H1 (cell line): ENCODE measurements at regions not wholly inside any gene's neighbourhood (a gene's known extent, or its start where the extent isn't known, plus 50 kb on each side); places are given as distances from the start of the nearest gene placed in this dataset.

Experiments used
- CTCF ChIA-PET: fragments of 300-600 bp; sonication (Branson Sonifier 250); formaldehyde crosslinking; loops from one replicate; lab custom pipeline; 2021; ENCODE audit not compliant: partially characterized antibody; lab: Charles Lee
- POLR2A ChIA-PET: fragments of 300-600 bp; sonication (Branson Sonifier 250); formaldehyde crosslinking; loops from one replicate; lab custom pipeline; 2021; ENCODE audit warnings: inconsistent platforms; ENCODE audit not compliant: partially characterized antibody; lab: Charles Lee
- DNase-seq, 2 experiments: peaks; one replicate each; pipeline versions ENCODE4 v3.0.0 to v3.0.0-alpha.2; 2010 to 2022; ENCODE audit warnings: low spot score in 2 of 2, low read depth in 1 of 2, mixed read lengths in 1 of 2
- FAIRE-seq: peaks from 2 replicates; lab custom pipeline; 2011; peaks lifted over from hg19 to GRCh38; lab: Jason Lieb, UNC
- H2AFZ ChIP-seq: 2 replicates; pipeline ENCODE4 v1.8.1; 2012; ENCODE audit warnings: low read length, inconsistent platforms
- H2AK5ac ChIP-seq: 2 replicates; pipeline ENCODE4 v1.6.1; 2013; ENCODE audit warnings: low read depth, low read length
- H2BK120ac ChIP-seq: replicated peaks from 2 replicates; pipeline ENCODE3; 2013; ENCODE audit warnings: low read depth, low read length, inconsistent platforms
- H2BK12ac ChIP-seq: 2 replicates; pipeline ENCODE4 v1.6.1; 2013; ENCODE audit warnings: low read depth, low read length
- H2BK15ac ChIP-seq: 2 replicates; pipeline ENCODE4 v1.6.1; 2013; ENCODE audit warnings: low read length
- H2BK20ac ChIP-seq: 2 replicates; pipeline ENCODE4 v1.6.1; 2013; ENCODE audit warnings: low read length
- H2BK5ac ChIP-seq: 2 replicates; pipeline ENCODE4 v1.6.1; 2013; ENCODE audit warnings: low read depth, low read length
- H3K14ac ChIP-seq: 2 replicates; pipeline ENCODE4 v1.6.1; 2013; ENCODE audit warnings: inconsistent platforms; ENCODE audit not compliant: insufficient read length
- H3K18ac ChIP-seq: 2 replicates; pipeline ENCODE4 v1.6.1; 2013; ENCODE audit warnings: low read length; ENCODE audit errors: extremely low read depth
- H3K23ac ChIP-seq: 2 replicates; pipeline ENCODE4 v1.6.1; 2013; ENCODE audit warnings: inconsistent platforms; ENCODE audit not compliant: insufficient read length
- H3K23me2 ChIP-seq: 2 replicates; pipeline ENCODE4 v1.6.1; 2013; ENCODE audit warnings: low read depth, low read length
- H3K27ac ChIP-seq: 2 replicates; pipeline ENCODE4 v1.6.1; 2011; ENCODE audit warnings: low read depth, low read length, inconsistent platforms
- H3K27me3 ChIP-seq, 4 experiments: replicated peaks in 1 of 4; 1 replicate in 1 of 4; 2 replicates in 3 of 4; pipeline versions ENCODE4 v1.6.1 to v1.8.1; 2011 to 2013; ENCODE audit warnings: low read length in 3 of 4, mild to moderate bottlenecking in 3 of 4, inconsistent platforms in 2 of 4, mixed read lengths in 2 of 4, moderate library complexity in 1 of 4; ENCODE audit not compliant: control insufficient read depth in 3 of 4, insufficient read depth in 3 of 4; ENCODE audit errors: extremely low read depth in 1 of 4
- H3K36me3 ChIP-seq, 4 experiments: 2 replicates each; pipeline versions ENCODE4 v1.6.1 to v1.8.1; 2011 to 2013; ENCODE audit warnings: mild to moderate bottlenecking in 4 of 4, low read length in 3 of 4, moderate library complexity in 2 of 4, control low read depth in 1 of 4, inconsistent platforms in 1 of 4; ENCODE audit not compliant: insufficient read depth in 4 of 4, control insufficient read depth in 2 of 4
- H3K4ac ChIP-seq: replicated peaks from 2 replicates; pipeline ENCODE3; 2013; ENCODE audit warnings: low read length, low read depth, mixed read lengths, inconsistent platforms; ENCODE audit not compliant: insufficient read length
- H3K4me1 ChIP-seq, 4 experiments: replicated peaks in 1 of 4; 1 replicate in 1 of 4; 2 replicates in 3 of 4; pipeline versions ENCODE4 v1.6.1 to v1.8.1; 2011 to 2013; ENCODE audit warnings: low read length in 3 of 4, inconsistent platforms in 2 of 4, mixed read lengths in 1 of 4; ENCODE audit not compliant: insufficient read depth in 4 of 4, control insufficient read depth in 3 of 4
- H3K4me2 ChIP-seq, 2 experiments: 2 replicates each; pipeline versions ENCODE4 v1.6.1 to v1.8.1; 2011 to 2013; ENCODE audit warnings: low read depth in 2 of 2, low read length in 2 of 2, control low read depth in 1 of 2, inconsistent platforms in 1 of 2, mild to moderate bottlenecking in 1 of 2; ENCODE audit not compliant: insufficient read depth in 1 of 2
- H3K4me3 ChIP-seq, 4 experiments: fragments of 200-600, 300-600 bp in 1 of 4; sonication (generic), shearing (Covaris generic), sonication (Bioruptor Twin) in 1 of 4; 2 replicates each; pipeline versions ENCODE4 v1.5.1 to v1.8.1; 2011 to 2016; ENCODE audit warnings: low read length in 4 of 4, low read depth in 3 of 4, control low read depth in 2 of 4, inconsistent platforms in 2 of 4, mild to moderate bottlenecking in 2 of 4, mixed read lengths in 1 of 4, moderate library complexity in 1 of 4; ENCODE audit not compliant: insufficient read depth in 2 of 4; ENCODE audit errors: extremely low read depth in 1 of 4
- H3K56ac ChIP-seq: replicated peaks from 2 replicates; pipeline ENCODE3; 2013; ENCODE audit warnings: low read depth, mild to moderate bottlenecking, mixed read lengths, low read length, inconsistent platforms; ENCODE audit not compliant: insufficient read length
- H3K79me1 ChIP-seq: 2 replicates; pipeline ENCODE4 v1.6.1; 2013; ENCODE audit warnings: low read depth, low read length, control low read depth
- H3K79me2 ChIP-seq, 2 experiments: 2 replicates each; pipeline versions ENCODE4 v1.6.1 to v1.8.1; 2012 to 2013; ENCODE audit warnings: low read length in 2 of 2, mild to moderate bottlenecking in 2 of 2, inconsistent platforms in 1 of 2; ENCODE audit not compliant: insufficient read depth in 2 of 2, control insufficient read depth in 1 of 2
- H3K9ac ChIP-seq, 4 experiments: replicated peaks in 1 of 4; 1 replicate in 1 of 4; 2 replicates in 3 of 4; pipeline versions ENCODE4 v1.6.1 to v1.8.1; 2011 to 2013; ENCODE audit warnings: low read depth in 3 of 4, low read length in 3 of 4, control low read depth in 2 of 4, mild to moderate bottlenecking in 2 of 4, moderate library complexity in 2 of 4, inconsistent platforms in 1 of 4; ENCODE audit errors: extremely low read depth in 1 of 4
- H3K9me3 ChIP-seq, 2 experiments: 2 replicates each; pipeline versions ENCODE4 v1.6.1 to v1.8.1; 2012 to 2013; ENCODE audit warnings: mild to moderate bottlenecking in 2 of 2, moderate library complexity in 2 of 2, control low read depth in 1 of 2, inconsistent platforms in 1 of 2, low read depth in 1 of 2, low read length in 1 of 2, mixed read lengths in 1 of 2; ENCODE audit not compliant: insufficient read depth in 2 of 2
- H4K20me1 ChIP-seq, 2 experiments: replicated peaks in 1 of 2; 2 replicates each; pipeline versions ENCODE3 to v1.8.1; 2011 to 2013; ENCODE audit warnings: inconsistent platforms in 2 of 2, low read length in 2 of 2, mild to moderate bottlenecking in 1 of 2; ENCODE audit not compliant: insufficient read depth in 2 of 2, control insufficient read depth in 1 of 2
- H4K5ac ChIP-seq: 2 replicates; pipeline ENCODE4 v1.6.1; 2013; ENCODE audit warnings: low read length, low read depth, mixed read lengths, inconsistent platforms; ENCODE audit not compliant: insufficient read length
- H4K8ac ChIP-seq: 2 replicates; pipeline ENCODE4 v1.8.0; 2013; ENCODE audit warnings: mild to moderate bottlenecking, moderate library complexity, low read length, inconsistent platforms; ENCODE audit not compliant: insufficient read depth; ENCODE audit errors: extremely low read depth
- H4K91ac ChIP-seq: replicated peaks from 2 replicates; pipeline ENCODE3; 2013; ENCODE audit warnings: low read length, mixed read lengths, inconsistent platforms; ENCODE audit not compliant: insufficient read length
- CBX8 ChIP-seq: fragments of 300-800, 300-1000 bp; sonication (generic); IDR thresholded peaks from 2 replicates; pipeline ENCODE4 v1.7.1; 2016; ENCODE audit warnings: low read depth, low read length, borderline replicate concordance
- MAFK ChIP-seq: IDR thresholded peaks from 2 replicates; pipeline ENCODE4 v1.6.1; 2012; ENCODE audit warnings: low read depth, mild to moderate bottlenecking, improper control_type of control experiment, low read length
- POLR2AphosphoS5 ChIP-seq: IDR thresholded peaks from 2 replicates; pipeline ENCODE4 v1.6.1; 2011; ENCODE audit warnings: low read depth, low read length
- WGBS, 2 experiments: shearing (Covaris generic) in 1 of 2; methylation state at CpG; one replicate each; pipeline versions ENCODE4 v1.1.6 to v1.1.7; 2013 to 2015; ENCODE audit warnings: low lambda C conversion rate in 2 of 2, mixed read lengths in 2 of 2, inconsistent platforms in 1 of 2, low coverage in 1 of 2, missing lambda C conversion rate in 1 of 2; ENCODE audit not compliant: insufficient replicate concordance in 2 of 2, insufficient coverage in 1 of 2, insufficient read length in 1 of 2; ENCODE audit errors: extremely low coverage in 1 of 2, missing lambda C conversion rate in 1 of 2; 5-methylcytosine and 5-hydroxymethylcytosine counted together

DNA sequence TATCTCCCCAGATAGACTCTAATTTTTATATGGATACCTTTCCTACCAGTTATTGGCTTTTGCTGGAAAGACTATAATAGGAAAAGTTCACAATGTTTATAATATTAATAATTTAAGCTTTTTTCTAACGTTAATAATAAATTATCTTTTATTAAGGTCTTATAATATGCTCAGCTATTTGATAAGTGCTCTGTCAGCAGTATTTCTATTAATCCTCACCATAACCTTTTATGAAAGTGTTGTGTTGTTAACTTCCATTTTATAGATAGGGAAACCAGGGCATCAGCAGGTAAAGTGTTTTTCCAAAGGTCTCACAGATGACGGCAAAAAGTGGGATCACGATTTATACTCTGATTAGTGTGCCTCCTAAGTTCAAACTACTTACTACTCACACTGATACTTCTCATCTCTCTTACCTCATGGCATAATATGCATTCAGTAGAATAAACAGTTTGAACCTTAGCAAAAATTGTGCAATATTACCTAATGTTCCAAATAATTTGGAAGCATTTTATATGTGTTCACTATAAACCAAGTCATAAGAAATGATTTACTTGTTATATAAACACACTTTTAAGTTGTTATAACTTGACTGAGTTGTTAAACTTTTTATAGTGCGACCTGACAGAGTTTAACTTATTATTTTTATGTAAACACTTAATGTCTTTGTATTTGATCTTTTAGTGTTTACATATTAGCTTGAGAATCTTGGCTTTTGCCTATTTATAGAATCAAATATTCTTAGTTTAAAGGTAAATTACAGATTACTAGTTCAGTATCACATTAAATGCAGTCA is 274.9 kb upstream of the DCBLD2 start:
- H4K8ac ChIP-seq, result no peak overlapping the region
- no peaks in the 10 kb centered on the region for H3K9me3 ChIP-seq
- no peak overlapping the region for H3K18ac ChIP-seq
- FAIRE-seq, result no peak
- no peak for DNase-seq
- H3K56ac ChIP-seq, result no peak overlapping the region
- no peak overlapping the region for H2BK15ac ChIP-seq
- no peaks in the 10 kb centered on the region for H3K79me2 ChIP-seq
- no peak overlapping the region for H2BK5ac ChIP-seq
- no peak overlapping the region for H2AFZ ChIP-seq
- H4K20me1 ChIP-seq, result no peaks in the 10 kb centered on the region
- H3K23me2 ChIP-seq, result no peaks in the 10 kb centered on the region
- POLR2A ChIA-PET, result no interaction called here
- no peak overlapping the region for H4K91ac ChIP-seq
- H3K14ac ChIP-seq, result no peak overlapping the region
- H3K4me1 ChIP-seq, result 0 out of 7 replicates have a peak, but pooled peaks cover 0 to 1% (median 0%) of the 10 kb centered on the region in 4 experiments
- H3K36me3 ChIP-seq, result no peaks in the 10 kb centered on the region
- H2BK12ac ChIP-seq, result no peak overlapping the region
- H3K23ac ChIP-seq, result no peak overlapping the region
- H3K4me3 ChIP-seq, result no peak overlapping the region
- no peak overlapping the region for H3K27ac ChIP-seq
- no peak overlapping the region for H3K4me2 ChIP-seq
- no peak overlapping the region for H2BK20ac ChIP-seq
- no peak overlapping the region for H3K9ac ChIP-seq
- no peak overlapping the region for H3K4ac ChIP-seq
- H2AK5ac ChIP-seq, result no peak overlapping the region
- CTCF ChIA-PET, result interaction anchor here (1.8 to 2.1 kb wide), 2 partner anchors 16 to 62 kb away, joined by 5 to 7 read pairs; no protein-coding TSS in a partner anchor
- no peaks in the 10 kb centered on the region for H3K79me1 ChIP-seq
- no peak overlapping the region for H2BK120ac ChIP-seq
- no peak overlapping the region for H4K5ac ChIP-seq
- WGBS, 2 experiments, result 85% methylated on average over 4 of the region's 4 CpGs; no CpG with 5 or more reads in 1 of the 2 experiments
- no peaks in the 10 kb centered on the region for H3K27me3 ChIP-seq
- TF ChIP-seq CBX8, result no peak
- TF ChIP-seq POLR2AphosphoS5, result no peak
- peak; percentile 46; the same call in 1 of the 2 replicates for TF ChIP-seq MAFK
